ENCODE measurements at regions not wholly inside any gene's neighbourhood (a gene's known extent, or its start where the extent isn't known, plus 50 kb on each side); places are given as distances from the start of the nearest gene placed in this dataset.
"Not testable (repeated sequence)": the region's sequence is repeated elsewhere in the genome, so short reads cannot be mapped to it uniquely, and the experiment has no call there.

- not testable (repeated sequence) for TF ChIP-seq CTCF (IDR thresholded peaks at IDR 0.05; ENCODE audit: low read length); EZH2 (optimal IDR thresholded peaks at IDR 0.05; ENCODE audit: low read depth, low read length)
Observed at GRCh38 chr4:54993473-54994026, 131.8 kb downstream of the KDR start.

All from MM.1S (cell line).